ENCODE measurements at regions not wholly inside any gene's neighbourhood (a gene's known extent, or its start where the extent isn't known, plus 50 kb on each side); places are given as distances from the start of the nearest gene placed in this dataset.

DNA sequence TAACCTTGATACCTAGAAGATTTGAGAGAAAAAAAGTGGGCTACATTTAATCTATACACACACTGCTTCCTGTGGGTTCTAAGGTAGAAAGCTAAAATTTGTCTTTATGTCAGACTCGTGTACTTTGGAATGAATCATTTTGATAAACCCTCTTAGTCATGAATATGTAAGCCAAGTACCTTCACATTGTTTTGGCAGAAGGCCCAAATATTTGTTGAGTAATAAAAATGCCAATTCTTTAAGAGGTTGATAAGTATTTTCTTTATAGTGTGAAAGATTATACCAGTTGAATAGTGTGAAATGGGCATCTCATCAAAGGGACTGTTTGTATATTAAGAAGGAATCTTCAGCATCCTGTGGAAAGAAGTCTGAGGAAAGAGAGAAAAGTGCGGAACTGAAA is 1464.7 kb upstream of the ZEB2 start:
- DNase-seq (ENCODE audit: low spot score) = no peak

GRCh38 chr2:145980318-145980717 is 1460.4 kb upstream of the ZEB2 start:
- DNase-seq (ENCODE audit: low spot score) = no peak

DNA sequence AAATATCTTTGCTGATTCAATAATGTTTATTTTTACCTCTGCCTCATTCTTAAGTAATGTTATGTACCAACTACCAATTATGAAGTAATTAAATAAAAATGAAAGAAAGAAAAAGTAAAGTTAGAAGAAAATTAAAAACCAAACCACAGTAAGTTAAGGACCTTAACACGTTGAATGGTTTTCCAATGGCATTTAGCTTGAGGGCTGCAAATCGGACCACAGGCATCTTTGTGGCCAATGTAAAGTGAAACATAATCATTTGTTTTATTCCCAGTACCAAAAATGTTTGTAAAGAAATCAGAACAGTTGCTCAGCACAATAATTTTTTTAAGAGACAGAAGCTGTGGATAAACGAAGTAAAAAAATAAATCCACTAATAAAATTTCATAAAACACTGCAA is 1455.5 kb upstream of the ZEB2 start:
- no peak for DNase-seq (ENCODE audit: low spot score)

- DNase-seq (ENCODE audit: low spot score) = no peak
These were observed 1441.9 kb upstream of the ZEB2 start for GRCh38 chr2:145961846-145962245.

DNA sequence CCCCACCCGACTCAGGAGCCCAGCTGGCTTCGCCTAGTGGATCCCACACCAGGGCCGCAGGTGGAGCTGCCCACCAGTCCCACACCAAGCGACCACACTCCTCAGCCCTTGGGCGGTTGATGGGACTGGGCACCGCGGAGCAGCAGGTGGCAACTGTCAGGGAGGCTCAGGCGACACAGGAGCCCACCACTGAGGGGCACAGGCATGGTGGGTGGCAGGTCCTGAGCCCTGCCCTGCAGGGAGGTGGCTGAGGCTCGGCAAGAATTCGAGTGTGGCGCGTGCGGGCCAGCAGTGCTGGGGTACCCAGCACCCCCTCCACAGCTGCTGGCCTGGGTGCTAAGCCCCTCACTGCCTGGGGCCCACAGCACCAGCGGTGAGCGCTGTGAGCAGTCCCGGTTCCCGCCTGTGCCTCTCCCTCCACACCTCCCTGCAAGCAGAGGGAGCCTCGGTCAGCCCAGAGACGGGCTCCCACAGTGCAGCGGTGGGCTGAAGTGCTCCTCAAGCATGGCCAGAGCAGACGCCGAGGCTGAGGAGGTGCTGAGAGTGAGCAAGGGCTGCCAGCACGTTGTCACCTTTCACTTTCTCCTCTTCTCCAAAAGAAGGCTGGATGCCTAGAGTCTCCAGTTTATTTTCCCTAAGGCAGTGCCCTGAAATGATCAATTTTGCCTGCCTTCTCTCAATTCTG is 1440.7 kb upstream of the ZEB2 start:
- DNase-seq (ENCODE audit: low spot score) = no peak

DNA sequence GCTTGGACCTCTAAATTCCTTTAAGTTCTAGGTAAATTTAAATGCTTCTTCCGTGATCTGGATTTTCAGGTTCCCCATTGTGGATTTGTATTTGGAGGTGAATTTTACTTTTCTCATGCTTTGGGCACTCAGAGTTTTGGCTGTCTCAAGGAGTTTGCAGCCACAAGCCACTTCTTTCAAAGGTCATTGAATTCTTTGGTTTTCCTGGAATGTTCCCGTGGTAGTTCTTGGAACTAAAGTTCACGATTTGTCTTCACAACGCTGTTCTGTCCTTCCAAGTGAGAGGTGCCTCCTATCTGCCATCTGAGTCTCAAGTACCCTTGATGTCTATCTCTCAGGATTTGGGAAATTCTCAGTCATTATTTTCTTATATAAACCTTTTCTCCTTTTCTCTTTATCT is 1438.7 kb upstream of the ZEB2 start:
- no peak for DNase-seq (ENCODE audit: low spot score)

- DNase-seq (ENCODE audit: low spot score) = no peak
These were observed 1438.0 kb upstream of the ZEB2 start for GRCh38 chr2:145957929-145958328.

DNA sequence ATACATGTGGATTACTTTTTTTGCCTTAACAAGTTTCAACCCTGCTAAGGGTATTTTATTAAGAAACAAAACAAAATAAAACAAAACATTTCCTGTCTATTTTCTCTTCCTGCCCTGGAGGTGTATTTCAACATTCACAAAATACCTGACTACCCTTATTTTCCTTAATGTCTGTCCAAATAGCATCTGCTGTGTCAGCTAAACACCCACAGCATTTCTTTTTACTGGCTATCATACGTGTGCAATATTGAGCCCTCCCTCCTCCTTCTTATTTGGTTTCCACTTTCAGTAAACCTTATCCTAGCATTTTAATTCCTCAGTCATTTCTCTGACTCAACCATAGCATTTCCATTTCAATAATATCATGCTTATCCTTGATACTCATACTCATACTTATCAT is 1420.0 kb upstream of the ZEB2 start:
- no peak for DNase-seq (ENCODE audit: low spot score)

GRCh38 chr2:145935016-145935415 is 1415.1 kb upstream of the ZEB2 start:
- no peak for DNase-seq (ENCODE audit: low spot score)

DNA sequence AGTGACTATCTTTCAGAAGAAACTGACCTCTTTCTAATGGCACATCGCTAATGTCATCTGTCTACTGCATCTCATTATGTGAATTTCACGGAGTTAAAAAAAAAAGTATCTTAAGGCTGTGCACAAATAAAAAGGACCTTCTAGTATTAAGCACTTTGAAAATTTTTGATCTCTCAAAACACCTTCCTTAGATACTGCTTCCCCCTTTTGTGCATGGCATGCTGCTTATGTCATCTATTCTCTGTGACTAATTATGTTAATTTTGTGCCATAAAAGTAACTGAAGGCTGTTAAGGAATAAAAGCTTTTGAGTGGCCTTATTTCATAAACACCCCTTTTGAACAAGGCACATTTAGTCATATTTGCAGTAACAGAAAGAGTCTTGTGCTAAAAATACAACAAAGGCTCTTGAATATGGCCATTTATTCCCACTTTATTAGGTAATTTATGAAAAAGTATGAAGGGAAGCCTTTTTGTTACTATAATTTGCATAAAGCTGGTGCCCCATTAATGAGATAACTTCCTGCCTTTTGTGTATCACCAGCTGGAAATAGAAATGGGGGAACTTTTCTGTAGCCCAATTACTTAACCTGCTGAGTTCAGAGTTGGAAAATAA is 1412.0 kb upstream of the ZEB2 start:
- no peak for DNase-seq (ENCODE audit: low spot score)

- no peak for DNase-seq (ENCODE audit: low spot score)
These were observed 1410.4 kb upstream of the ZEB2 start for GRCh38 chr2:145930318-145930717.

DNA sequence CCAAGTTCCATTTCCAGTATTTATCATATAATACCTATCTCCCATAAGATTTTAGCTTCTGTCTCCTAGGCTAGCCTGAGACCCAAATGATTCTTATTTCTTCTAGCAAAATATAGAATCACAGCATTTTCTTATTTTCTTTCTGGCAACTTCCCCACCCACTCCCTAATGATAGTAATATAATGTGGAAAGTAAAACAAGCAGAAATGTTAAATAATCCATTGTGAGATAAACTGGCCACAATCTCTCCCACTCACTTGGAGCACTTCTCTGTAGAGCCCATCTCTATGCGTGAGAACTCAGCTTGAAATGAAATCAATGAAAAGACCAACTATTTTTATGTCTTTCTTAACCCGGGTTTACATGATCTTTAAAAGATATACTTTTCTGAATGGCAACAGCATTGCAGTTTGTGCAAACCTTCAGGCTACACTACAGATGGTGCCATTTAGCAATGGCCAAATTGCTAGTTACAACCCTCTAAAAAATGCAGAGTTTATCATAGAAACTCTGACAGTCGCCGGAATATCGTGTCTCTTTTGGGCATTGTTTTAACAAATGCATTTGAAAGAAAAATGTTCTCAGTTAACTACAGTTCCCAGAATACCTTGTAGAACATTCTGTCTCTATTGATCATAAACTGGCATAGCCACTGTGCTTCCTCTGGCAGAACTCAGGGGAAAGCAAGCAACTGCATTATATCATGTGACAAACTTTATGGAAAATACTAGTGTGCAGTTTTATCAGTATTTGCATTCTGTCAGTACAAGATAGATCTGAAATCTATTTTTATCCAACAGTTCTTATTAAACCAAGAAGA is 1407.4 kb upstream of the ZEB2 start:
- DNase-seq (ENCODE audit: low spot score) = no peak

GRCh38 chr2:145925591-145925990 is 1405.7 kb upstream of the ZEB2 start:
- DNase-seq (ENCODE audit: low spot score) = no peak

DNA sequence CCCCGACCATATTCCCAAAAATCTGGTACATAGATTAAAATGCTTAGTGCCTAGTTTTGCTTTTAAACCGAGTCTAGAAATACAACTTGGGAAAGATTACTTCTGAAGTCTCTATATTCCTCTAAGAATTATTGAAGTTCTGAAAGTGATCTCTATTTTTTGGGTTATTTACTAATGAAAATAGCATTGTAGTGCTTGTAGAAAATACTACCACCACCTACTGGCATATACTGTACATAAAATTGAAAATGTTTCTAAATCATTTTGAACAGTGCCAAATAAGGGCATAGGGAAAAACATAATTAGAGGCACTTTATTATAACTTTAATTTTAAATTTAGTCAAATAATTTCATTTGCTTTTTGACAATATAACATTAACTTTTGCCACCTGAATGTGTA is 1399.6 kb upstream of the ZEB2 start:
- no peak for DNase-seq (ENCODE audit: low spot score)

- DNase-seq (ENCODE audit: low spot score) = no peak
These were observed 1399.0 kb upstream of the ZEB2 start for GRCh38 chr2:145918951-145919350.

DNA sequence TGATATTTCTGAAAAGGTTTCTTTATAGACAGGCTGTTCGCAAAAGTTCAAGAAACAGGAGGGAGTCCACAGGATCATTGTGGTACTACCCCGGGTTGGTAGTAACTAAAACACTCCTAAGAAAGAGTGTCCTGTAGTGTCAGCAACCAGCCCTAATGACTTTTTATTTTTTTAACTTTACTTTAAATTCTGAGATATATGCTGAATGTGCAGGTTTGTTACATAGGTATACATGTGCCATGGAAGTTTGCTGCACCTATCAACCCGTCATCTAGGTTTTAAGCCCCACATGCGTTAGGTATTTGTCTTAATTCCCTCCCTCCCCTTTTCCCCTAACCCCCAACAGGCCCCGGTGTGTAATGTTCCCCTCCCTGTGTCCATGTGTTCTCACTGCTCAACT is 1396.9 kb upstream of the ZEB2 start:
- no peak for DNase-seq (ENCODE audit: low spot score)

DNA sequence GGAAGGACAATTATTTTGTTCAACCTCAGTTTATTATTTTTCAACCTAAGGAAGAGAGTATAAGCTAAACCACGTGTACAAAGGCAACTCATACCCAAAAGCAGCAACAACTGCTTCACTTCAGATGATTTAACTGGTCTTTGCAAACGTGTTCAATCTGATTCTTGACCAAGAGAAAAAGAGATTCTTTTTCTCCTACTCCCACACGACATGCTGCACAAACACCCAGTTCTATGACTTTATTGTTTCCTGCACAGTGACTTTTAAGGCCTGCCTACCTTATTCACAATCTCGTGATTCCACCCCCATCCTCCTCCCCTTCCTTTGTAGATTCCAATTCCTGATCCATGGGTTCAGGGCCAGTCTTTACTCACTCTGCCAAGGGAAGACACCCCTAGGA is 1394.8 kb upstream of the ZEB2 start:
- no peak for DNase-seq (ENCODE audit: low spot score)

DNA sequence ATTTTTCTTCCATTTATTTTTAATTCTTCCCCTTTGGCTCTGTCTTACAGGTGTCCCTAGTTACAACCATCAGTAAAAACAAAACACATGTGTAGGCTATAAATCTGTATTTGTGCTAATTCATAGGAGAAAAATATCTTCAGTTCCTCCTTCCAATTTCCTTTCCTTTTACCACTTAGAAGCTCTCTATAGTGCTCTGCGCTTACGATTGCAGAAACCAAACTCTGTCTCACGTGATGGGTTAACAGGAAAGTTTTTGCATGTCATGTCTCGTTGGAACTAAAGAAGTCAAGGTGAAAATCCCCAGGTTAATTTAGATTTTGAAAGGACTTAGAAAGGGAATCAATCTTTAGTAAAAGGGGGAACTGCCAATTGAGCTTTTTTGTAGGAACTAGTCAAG is 1390.5 kb upstream of the ZEB2 start:
- DNase-seq (ENCODE audit: low spot score) = no peak

GRCh38 chr2:145909766-145910165 is 1389.8 kb upstream of the ZEB2 start:
- no peak for DNase-seq (ENCODE audit: low spot score)

DNA sequence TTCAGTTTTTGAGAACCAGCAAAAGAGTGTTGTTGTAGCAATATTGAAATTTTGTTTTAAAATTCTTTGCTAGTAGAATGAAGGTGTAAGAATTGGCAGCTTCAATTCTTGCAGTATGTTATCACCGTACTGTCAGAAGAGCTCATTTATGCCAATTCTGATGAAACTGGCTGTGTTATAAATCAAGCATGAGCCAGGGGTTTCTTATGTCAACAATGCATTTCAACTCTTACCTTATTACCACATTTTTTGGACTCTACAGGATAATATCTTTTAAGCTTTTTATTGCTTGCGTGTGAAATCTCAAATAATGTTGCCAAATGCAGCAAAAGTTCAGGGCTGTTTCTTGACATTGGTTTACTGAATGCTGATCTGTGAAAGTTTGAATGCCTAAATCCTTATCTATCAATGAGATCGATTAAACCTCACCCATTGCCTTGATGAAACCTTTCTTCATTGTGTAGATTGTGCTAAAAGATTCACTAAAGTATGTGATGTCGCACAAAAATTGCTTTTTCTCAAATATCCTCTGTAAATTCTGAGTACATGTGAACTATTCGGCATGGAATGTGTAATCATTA is 1389.3 kb upstream of the ZEB2 start:
- no peak for DNase-seq (ENCODE audit: low spot score)

DNA sequence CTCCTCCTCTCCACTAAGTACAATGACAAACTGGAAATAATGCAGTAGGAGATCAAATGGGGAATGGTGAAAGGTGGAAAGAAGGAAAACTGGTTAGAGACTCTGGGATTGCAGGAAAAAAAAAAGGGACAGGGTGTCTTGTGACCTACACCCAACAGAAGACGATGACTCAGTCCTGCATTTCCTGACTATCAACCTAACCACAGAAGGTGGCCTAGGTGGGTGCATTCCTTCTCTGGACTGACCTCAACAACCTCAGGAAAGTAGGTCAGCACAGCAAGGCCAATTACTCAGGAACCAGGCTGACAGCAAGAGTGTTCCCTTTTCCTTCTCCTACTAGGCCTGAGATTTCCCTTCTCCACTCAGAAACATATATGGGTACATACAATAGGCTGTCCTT is 1386.4 kb upstream of the ZEB2 start:
- no peak for DNase-seq (ENCODE audit: low spot score)

DNA sequence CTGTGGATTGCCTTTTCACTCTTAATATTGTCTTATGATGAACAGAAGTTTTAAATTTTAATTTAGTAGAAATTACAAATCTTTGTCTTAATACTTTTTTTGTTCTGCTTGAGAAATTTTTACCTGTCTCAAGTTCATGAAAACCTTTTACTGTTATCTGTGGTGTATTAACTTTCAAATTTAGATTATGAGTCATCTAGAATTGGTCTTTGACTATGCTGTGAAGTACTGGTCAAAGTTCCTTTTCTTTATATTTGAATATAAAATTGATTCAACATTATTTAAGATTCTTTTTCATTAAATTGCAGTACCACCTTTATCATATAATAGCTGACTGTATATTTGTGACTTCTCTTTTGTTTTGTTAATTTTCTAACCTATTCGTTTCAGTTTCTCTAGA is 1385.5 kb upstream of the ZEB2 start:
- DNase-seq (ENCODE audit: low spot score) = no peak

Measured in mesenteric fat pad (tissue), 1 donor.